ENCODE measurements at regions not wholly inside any gene's neighbourhood (a gene's known extent, or its start where the extent isn't known, plus 50 kb on each side); places are given as distances from the start of the nearest gene placed in this dataset.

DNA sequence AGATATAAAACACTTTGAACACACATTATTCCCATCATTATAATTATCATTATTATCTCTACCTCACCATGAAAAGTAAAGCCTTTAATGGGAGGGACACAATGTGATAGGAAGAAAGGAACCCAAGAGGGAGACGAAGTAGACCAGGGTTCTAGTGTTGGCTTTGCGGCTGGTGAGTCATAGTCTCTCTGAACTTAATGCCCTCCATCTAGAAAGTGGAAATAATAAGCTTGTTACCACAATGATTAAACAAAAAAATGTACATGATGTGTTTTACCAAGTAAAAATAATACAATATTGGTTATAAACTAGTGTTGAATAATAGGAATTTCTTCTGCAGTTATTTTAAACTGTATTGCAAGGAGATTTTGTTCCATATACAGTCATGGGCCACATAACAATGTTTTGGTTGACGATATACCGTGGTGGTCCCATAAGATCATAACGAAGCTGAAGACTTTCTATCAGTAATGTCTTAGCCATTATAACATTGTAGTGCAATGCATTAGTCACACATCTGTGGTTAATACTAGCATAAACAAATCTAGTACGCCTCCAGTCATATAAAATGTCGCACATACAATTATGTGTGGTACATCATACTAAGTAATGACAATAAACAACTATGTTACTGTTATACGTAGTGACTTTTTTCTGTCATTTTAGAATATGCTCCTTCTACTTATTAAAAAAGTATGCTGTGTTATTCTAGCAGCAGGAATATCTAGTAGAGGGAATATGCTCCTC lies 450.6 kb upstream of the SORCS1 start:
- Histone ChIP-seq H3K4me1 (ENCODE audit: control insufficient read depth in 4 of 4, insufficient read depth in 4 of 4, low read length in 3 of 4) (no peaks in the 10 kb centered on the region), H3K27me3 (ENCODE audit: control insufficient read depth in 4 of 4, insufficient read depth in 4 of 4, low read length in 3 of 4) (no peaks in the 10 kb centered on the region), H3K9me3 (ENCODE audit: control insufficient read depth in 4 of 4, low read length in 3 of 4) (no peaks in the 10 kb centered on the region), H3K4me3 (ENCODE audit: low read depth in 1 of 3, low read length in 3 of 3) (no peak overlapping the region), H3K9ac (ENCODE audit: low read depth in 1 of 2, low read length in 2 of 2) (no peak overlapping the region), H3K27ac (ENCODE audit: low read depth in 1 of 2, low read length in 2 of 2) (no peak overlapping the region), H3K36me3 (ENCODE audit: control insufficient read depth in 4 of 4, insufficient read depth in 3 of 4, low read depth in 1 of 4, low read length in 3 of 4) (no peaks in the 10 kb centered on the region)
- WGBS, result 80% methylated on average over 8 of the region's 8 CpGs
- TF ChIP-seq, protein P1, sequence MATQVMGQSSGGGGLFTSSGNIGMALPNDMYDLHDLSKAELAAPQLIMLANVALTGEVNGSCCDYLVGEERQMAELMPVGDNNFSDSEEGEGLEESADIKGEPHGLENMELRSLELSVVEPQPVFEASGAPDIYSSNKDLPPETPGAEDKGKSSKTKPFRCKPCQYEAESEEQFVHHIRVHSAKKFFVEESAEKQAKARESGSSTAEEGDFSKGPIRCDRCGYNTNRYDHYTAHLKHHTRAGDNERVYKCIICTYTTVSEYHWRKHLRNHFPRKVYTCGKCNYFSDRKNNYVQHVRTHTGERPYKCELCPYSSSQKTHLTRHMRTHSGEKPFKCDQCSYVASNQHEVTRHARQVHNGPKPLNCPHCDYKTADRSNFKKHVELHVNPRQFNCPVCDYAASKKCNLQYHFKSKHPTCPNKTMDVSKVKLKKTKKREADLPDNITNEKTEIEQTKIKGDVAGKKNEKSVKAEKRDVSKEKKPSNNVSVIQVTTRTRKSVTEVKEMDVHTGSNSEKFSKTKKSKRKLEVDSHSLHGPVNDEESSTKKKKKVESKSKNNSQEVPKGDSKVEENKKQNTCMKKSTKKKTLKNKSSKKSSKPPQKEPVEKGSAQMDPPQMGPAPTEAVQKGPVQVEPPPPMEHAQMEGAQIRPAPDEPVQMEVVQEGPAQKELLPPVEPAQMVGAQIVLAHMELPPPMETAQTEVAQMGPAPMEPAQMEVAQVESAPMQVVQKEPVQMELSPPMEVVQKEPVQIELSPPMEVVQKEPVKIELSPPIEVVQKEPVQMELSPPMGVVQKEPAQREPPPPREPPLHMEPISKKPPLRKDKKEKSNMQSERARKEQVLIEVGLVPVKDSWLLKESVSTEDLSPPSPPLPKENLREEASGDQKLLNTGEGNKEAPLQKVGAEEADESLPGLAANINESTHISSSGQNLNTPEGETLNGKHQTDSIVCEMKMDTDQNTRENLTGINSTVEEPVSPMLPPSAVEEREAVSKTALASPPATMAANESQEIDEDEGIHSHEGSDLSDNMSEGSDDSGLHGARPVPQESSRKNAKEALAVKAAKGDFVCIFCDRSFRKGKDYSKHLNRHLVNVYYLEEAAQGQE (IDR thresholded peaks at IDR 0.05), result no peak
- TF ChIP-seq FOXA1 (IDR thresholded peaks at IDR 0.05) (no peak), GABPA (IDR thresholded peaks at IDR 0.05 in 1 of 2, conservative IDR thresholded peaks at IDR 0.05 in 1 of 2) (no peak), CTCF (IDR thresholded peaks at IDR 0.05; ENCODE audit: low read depth, low read length, missing input control) (no peak), SP1 (IDR thresholded peaks at IDR 0.05) (no peak), HNF4A (conservative IDR thresholded peaks at IDR 0.05) (no peak), JUND (IDR thresholded peaks at IDR 0.05) (no peak), RXRA (IDR thresholded peaks at IDR 0.05) (no peak), HNF4G (IDR thresholded peaks at IDR 0.05) (no peak), EGR1 (IDR thresholded peaks at IDR 0.05; ENCODE audit: low read depth in 2 of 2) (no peak), RAD21 (IDR thresholded peaks at IDR 0.05) (no peak), FOXA2 (IDR thresholded peaks at IDR 0.05) (no peak), TAF1 (conservative IDR thresholded peaks at IDR 0.05) (no peak), NR2F2 (IDR thresholded peaks at IDR 0.05) (no peak), MAX (IDR thresholded peaks at IDR 0.05) (no peak), YY1 (IDR thresholded peaks at IDR 0.05) (no peak)
- TF ChIP-seq, protein P2, sequence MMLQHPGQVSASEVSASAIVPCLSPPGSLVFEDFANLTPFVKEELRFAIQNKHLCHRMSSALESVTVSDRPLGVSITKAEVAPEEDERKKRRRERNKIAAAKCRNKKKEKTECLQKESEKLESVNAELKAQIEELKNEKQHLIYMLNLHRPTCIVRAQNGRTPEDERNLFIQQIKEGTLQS (IDR thresholded peaks at IDR 0.05), result no peak
- DNase-seq (ENCODE audit: low spot score), result no peak

DNA sequence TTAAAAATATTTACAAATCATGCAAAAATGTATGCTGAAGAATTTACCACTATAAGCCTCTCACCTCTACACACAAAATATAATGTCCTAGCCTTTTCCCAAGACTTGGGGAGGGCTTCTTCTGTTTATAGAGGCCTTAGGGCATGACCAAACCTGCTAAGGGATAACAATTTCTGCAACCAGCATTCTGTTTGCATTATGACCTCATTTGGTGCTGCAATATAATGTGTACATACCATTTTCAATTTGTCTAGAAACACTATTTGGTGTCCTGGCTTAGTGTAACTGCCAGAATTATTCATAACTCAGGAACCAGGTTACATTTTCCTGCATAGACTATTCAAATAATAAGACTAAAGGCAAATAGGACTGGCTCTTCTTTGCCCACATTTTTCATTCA lies 446.6 kb upstream of the SORCS1 start:
- DNase-seq (ENCODE audit: low spot score), result no peak
- TF ChIP-seq EGR1 (IDR thresholded peaks at IDR 0.05; ENCODE audit: low read depth in 2 of 2) (no peak), HNF4A (conservative IDR thresholded peaks at IDR 0.05) (no peak), YY1 (IDR thresholded peaks at IDR 0.05) (no peak), NR2F2 (IDR thresholded peaks at IDR 0.05) (no peak), TAF1 (conservative IDR thresholded peaks at IDR 0.05) (no peak), HNF4G (IDR thresholded peaks at IDR 0.05) (no peak), ZBTB33 (IDR thresholded peaks at IDR 0.05) (no peak), SP1 (IDR thresholded peaks at IDR 0.05) (no peak), FOXA2 (IDR thresholded peaks at IDR 0.05) (no peak), RAD21 (IDR thresholded peaks at IDR 0.05) (no peak), RXRA (IDR thresholded peaks at IDR 0.05) (no peak), GABPA (IDR thresholded peaks at IDR 0.05 in 1 of 2, conservative IDR thresholded peaks at IDR 0.05 in 1 of 2) (no peak)
- TF ChIP-seq, protein P2 (IDR thresholded peaks at IDR 0.05), result no peak
- TF ChIP-seq, protein P1 (IDR thresholded peaks at IDR 0.05), result no peak

More for the DNA sequence above, 446.6 kb upstream of the SORCS1 start:
- no peaks in the 10 kb centered on the region for H3K36me3 ChIP-seq (ENCODE audit: control insufficient read depth in 4 of 4, insufficient read depth in 3 of 4, low read depth in 1 of 4, low read length in 3 of 4)
- H3K27me3 ChIP-seq (ENCODE audit: control insufficient read depth in 4 of 4, insufficient read depth in 4 of 4, low read length in 3 of 4), result no peaks in the 10 kb centered on the region
- no peak overlapping the region for H3K9ac ChIP-seq (ENCODE audit: low read depth in 1 of 2, low read length in 2 of 2)
- no peaks in the 10 kb centered on the region for H3K4me1 ChIP-seq (ENCODE audit: control insufficient read depth in 4 of 4, insufficient read depth in 4 of 4, low read length in 3 of 4)
- H3K4me3 ChIP-seq (ENCODE audit: low read depth in 1 of 3, low read length in 3 of 3), result no peak overlapping the region
- H3K9me3 ChIP-seq (ENCODE audit: control insufficient read depth in 4 of 4, low read length in 3 of 4), result no peaks in the 10 kb centered on the region
- no peak overlapping the region for H3K27ac ChIP-seq (ENCODE audit: low read depth in 1 of 2, low read length in 2 of 2)

Measured in liver (tissue), 8 donors.